ENCODE measurements at regions not wholly inside any gene's neighbourhood (a gene's known extent, or its start where the extent isn't known, plus 50 kb on each side); places are given as distances from the start of the nearest gene placed in this dataset.

- no peak for DNase-seq (ENCODE audit: low spot score)
Observed at GRCh38 chr5:17014686-17015085, 78.6 kb upstream of the MYO10 start.

GRCh38 chr5:17018871-17019270 is 82.8 kb upstream of the MYO10 start:
- no peak for DNase-seq (ENCODE audit: low spot score)
- Histone ChIP-seq H3K9me3 (no peaks in the 10 kb centered on the region), H3K27me3 (no peaks in the 10 kb centered on the region), H3K36me3 (no peaks in the 10 kb centered on the region), H3K4me1 (no peaks in the 10 kb centered on the region), H3K27ac (no peak overlapping the region), H3K4me3 (no peak overlapping the region)
- no peak for TF ChIP-seq CTCF (IDR thresholded peaks at IDR 0.05)

More at GRCh38 chr5:17014686-17015085, 78.6 kb upstream of the MYO10 start:
- no peaks in the 10 kb centered on the region for H3K9me3 ChIP-seq
- no peaks in the 10 kb centered on the region for H3K36me3 ChIP-seq
- no peak overlapping the region for H3K27ac ChIP-seq
- H3K4me3 ChIP-seq, result no peak overlapping the region
- no peaks in the 10 kb centered on the region for H3K4me1 ChIP-seq
- H3K27me3 ChIP-seq, result no peaks in the 10 kb centered on the region
- TF ChIP-seq CTCF (IDR thresholded peaks at IDR 0.05), result no peak

GRCh38 chr5:17019324-17019723 is 83.2 kb upstream of the MYO10 start:
- no peak overlapping the region for H3K4me3 ChIP-seq
- H3K36me3 ChIP-seq, result no peaks in the 10 kb centered on the region
- no peak for DNase-seq (ENCODE audit: low spot score)
- no peak for TF ChIP-seq CTCF (IDR thresholded peaks at IDR 0.05)
- no peaks in the 10 kb centered on the region for H3K4me1 ChIP-seq
- H3K9me3 ChIP-seq, result no peaks in the 10 kb centered on the region
- no peak overlapping the region for H3K27ac ChIP-seq
- no peaks in the 10 kb centered on the region for H3K27me3 ChIP-seq

DNA sequence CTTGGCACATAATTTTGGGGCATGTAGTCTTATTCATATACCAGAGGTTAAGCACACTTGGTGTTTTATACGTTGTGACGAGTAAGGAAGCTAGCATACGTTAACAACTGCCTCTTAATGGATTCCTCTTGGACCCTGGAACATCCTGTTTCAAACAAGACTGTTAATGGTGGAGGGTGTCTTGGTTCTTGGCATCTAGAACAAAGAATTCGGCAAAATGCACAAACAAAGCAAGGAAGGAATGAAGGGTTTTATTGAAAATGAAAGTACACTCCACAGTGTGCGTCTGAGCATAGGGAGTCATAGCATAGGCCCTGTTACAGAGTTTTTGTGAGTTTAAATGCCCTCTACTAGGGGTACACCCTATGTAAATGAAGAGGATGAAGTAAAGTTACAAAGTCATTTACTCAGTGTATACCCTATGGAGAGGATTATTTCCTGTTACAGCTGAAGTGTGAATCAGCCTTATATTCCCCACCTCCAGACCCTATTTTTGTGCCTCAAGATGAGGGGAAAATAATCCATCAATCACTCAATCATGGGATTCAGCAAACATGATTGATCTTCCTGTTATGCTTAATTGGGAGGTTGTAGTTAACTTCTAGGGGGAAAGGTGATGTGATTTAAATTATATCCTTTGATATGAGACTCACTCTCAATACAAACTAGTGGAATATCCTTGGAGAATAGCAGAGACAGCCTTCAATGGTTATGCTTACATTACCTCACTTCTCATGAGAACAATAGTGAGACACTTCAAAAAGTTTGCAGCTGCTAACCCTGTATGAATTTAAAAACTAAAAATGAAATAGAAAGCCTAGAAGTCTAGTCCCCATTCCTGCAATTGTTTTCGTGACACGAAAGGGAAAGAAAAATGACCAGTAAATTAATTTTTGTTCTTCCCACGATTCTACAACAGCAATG is 84.9 kb upstream of the MYO10 start:
- TF ChIP-seq CTCF (IDR thresholded peaks at IDR 0.05), result no peak
- Histone ChIP-seq H3K36me3 (no peaks in the 10 kb centered on the region), H3K27ac (no peak overlapping the region), H3K27me3 (no peaks in the 10 kb centered on the region), H3K4me3 (no peak overlapping the region), H3K9me3 (no peaks in the 10 kb centered on the region), H3K4me1 (no peaks in the 10 kb centered on the region)
- DNase-seq (ENCODE audit: low spot score), result no peak

- no peak overlapping the region for H3K4me3 ChIP-seq
- TF ChIP-seq CTCF (IDR thresholded peaks at IDR 0.05), result no peak
- no peaks in the 10 kb centered on the region for H3K27me3 ChIP-seq
- no peak for DNase-seq (ENCODE audit: low spot score)
- H3K4me1 ChIP-seq, result no peaks in the 10 kb centered on the region
- no peak overlapping the region for H3K27ac ChIP-seq
- no peaks in the 10 kb centered on the region for H3K9me3 ChIP-seq
- H3K36me3 ChIP-seq, result no peaks in the 10 kb centered on the region
Observed at GRCh38 chr5:17021602-17021932, 85.5 kb upstream of the MYO10 start.

DNA sequence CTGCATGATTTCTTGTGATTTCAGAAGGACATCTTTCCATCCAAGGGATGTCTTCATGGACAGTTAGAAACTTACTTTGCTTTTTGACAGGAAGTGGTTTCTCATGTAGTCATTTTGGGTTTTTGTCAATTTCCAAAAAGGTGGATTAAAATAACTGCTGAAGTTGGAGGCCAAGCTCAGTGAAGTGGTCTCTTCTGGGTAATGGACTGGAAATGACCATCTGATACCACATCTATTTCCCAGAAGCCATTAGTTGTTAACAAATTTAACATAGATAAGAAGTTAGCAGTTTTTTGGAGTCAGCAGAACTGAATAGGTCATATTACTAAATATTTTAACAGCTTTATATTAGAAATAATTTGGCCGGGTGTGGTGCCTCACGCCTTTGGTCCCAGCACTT is 86.2 kb upstream of the MYO10 start:
- no peak for DNase-seq (ENCODE audit: low spot score)
- Histone ChIP-seq H3K36me3 (no peaks in the 10 kb centered on the region), H3K27me3 (no peaks in the 10 kb centered on the region), H3K9me3 (no peaks in the 10 kb centered on the region), H3K4me1 (no peaks in the 10 kb centered on the region), H3K4me3 (no peak overlapping the region), H3K27ac (no peak overlapping the region)
- TF ChIP-seq CTCF (IDR thresholded peaks at IDR 0.05), result no peak

Data from right atrium auricular region (tissue), 2 donors.